Natural killer cell (primary cell): ENCODE measurements at regions not wholly inside any gene's neighbourhood (a gene's known extent, or its start where the extent isn't known, plus 50 kb on each side); places are given as distances from the start of the nearest gene placed in this dataset.
A peak's percentile ranks its signal among the peaks of the same experiment; 100 is the strongest.

Source experiments
- ATAC-seq, 3 donors: fragments of 150-1000 bp in 2 of 3; fragments of 200-7000 bp in 1 of 3; cut with Tn5 transposase; 1 replicate in 1 of 3; 2 replicates in 2 of 3; pipeline ENCODE4 v1.10.0; 2021; ENCODE audit warnings: mild to moderate bottlenecking in 2 of 3, moderate library complexity in 2 of 3
- DNase-seq, 2 donors: peaks; one replicate each; pipeline versions ENCODE4 v3.0.0 to v3.0.0-alpha.2; 2013 to 2021; ENCODE audit warnings: mixed read lengths in 1 of 2
- H3K27ac ChIP-seq: one replicate; pipeline ENCODE4 v1.5.1; 2013; ENCODE audit warnings: mild to moderate bottlenecking, low read length
- H3K27me3 ChIP-seq: one replicate; pipeline ENCODE4 v1.6.1; 2013; ENCODE audit warnings: low read length; ENCODE audit not compliant: control insufficient read depth, insufficient read depth
- H3K36me3 ChIP-seq: one replicate; pipeline ENCODE4 v1.6.1; 2013; ENCODE audit warnings: low read length; ENCODE audit not compliant: control insufficient read depth, insufficient read depth
- H3K4me1 ChIP-seq: one replicate; pipeline ENCODE4 v1.6.1; 2013; ENCODE audit warnings: low read length; ENCODE audit not compliant: control insufficient read depth, insufficient read depth
- H3K4me3 ChIP-seq: one replicate; pipeline ENCODE4 v1.5.1; 2013; ENCODE audit warnings: low read length
- H3K9me3 ChIP-seq: one replicate; pipeline ENCODE4 v1.6.1; 2013; ENCODE audit warnings: low read length; ENCODE audit not compliant: control insufficient read depth, insufficient read depth
- H3K27ac Mint-ChIP-seq, 2 donors: one replicate each; pipeline ENCODE4 v1.8.0; 2022; ENCODE audit warnings: mild to moderate bottlenecking in 2 of 2, mixed read lengths in 2 of 2, moderate library complexity in 1 of 2
- H3K27me3 Mint-ChIP-seq, 2 donors: one replicate each; pipeline ENCODE4 v1.8.0; 2022; ENCODE audit warnings: low read depth in 2 of 2, mixed read lengths in 2 of 2
- H3K36me3 Mint-ChIP-seq: one replicate; pipeline ENCODE4 v1.8.0; 2022; ENCODE audit warnings: mixed read lengths
- H3K4me1 Mint-ChIP-seq, 2 donors: one replicate each; pipeline ENCODE4 v1.8.0; 2022; ENCODE audit warnings: mixed read lengths in 2 of 2
- H3K4me3 Mint-ChIP-seq: one replicate; pipeline ENCODE4 v1.8.0; 2022; ENCODE audit warnings: mild to moderate bottlenecking, moderate library complexity, mixed read lengths
- H3K9me3 Mint-ChIP-seq, 2 donors: one replicate each; pipeline ENCODE4 v1.8.0; 2022; ENCODE audit warnings: mixed read lengths in 2 of 2
- CTCF ChIP-seq: fragments of 200-600 bp; IDR thresholded peaks from one replicate; pipeline ENCODE4 v1.8.0; 2022; ENCODE audit warnings: antibody characterized with exemption
- WGBS: methylation state at CpG from one replicate; pipeline ENCODE4 v1.1.7; 2013; ENCODE audit warnings: missing lambda C conversion rate; ENCODE audit not compliant: insufficient coverage; 5-methylcytosine and 5-hydroxymethylcytosine counted together
- intact Hi-C: fragments of 100-400 bp; cut with micrococcal nuclease; formaldehyde crosslinking; loops from one replicate; pipeline ENCODE4 v1.14.2; 2022

- no peak for ATAC-seq
Measured at GRCh38 chr4:149980121-149980682, 98.0 kb upstream of the DCLK2 start.

GRCh38 chr4:149980941-149981340, 97.3 kb upstream of the DCLK2 start:
- no peak overlapping the region for H3K4me3 ChIP-seq
- Mint-ChIP-seq H3K9me3 (no peaks in the 10 kb centered on the region), H3K27ac (no peak overlapping the region), H3K4me1 (no peaks in the 10 kb centered on the region), H3K4me3 (no peak overlapping the region), H3K27me3 (no peaks in the 10 kb centered on the region), H3K36me3 (no peaks in the 10 kb centered on the region)
- peak in 1 of 2 donors; percentile 67 for DNase-seq
- H3K27ac ChIP-seq = no peak overlapping the region
- no peaks in the 10 kb centered on the region for H3K27me3 ChIP-seq
- intact Hi-C loops = loop anchor here (1.0 kb wide), 1 partner anchor 886 kb away; no protein-coding TSS in a partner anchor
- no peaks in the 10 kb centered on the region for H3K4me1 ChIP-seq
- WGBS = 11% methylated on average over 5 of the region's 6 CpGs
- ATAC-seq = peak in 2 of 3 donors; percentile 58 to 73
- no peaks in the 10 kb centered on the region for H3K36me3 ChIP-seq
- peak; percentile 67 for TF ChIP-seq CTCF
- no peaks in the 10 kb centered on the region for H3K9me3 ChIP-seq

More at GRCh38 chr4:149980121-149980682, 98.0 kb upstream of the DCLK2 start:
- Mint-ChIP-seq H3K9me3 (no peaks in the 10 kb centered on the region), H3K27me3 (no peaks in the 10 kb centered on the region), H3K4me3 (no peak overlapping the region), H3K36me3 (no peaks in the 10 kb centered on the region), H3K27ac (no peak overlapping the region), H3K4me1 (no peaks in the 10 kb centered on the region)
- Histone ChIP-seq H3K9me3 (no peaks in the 10 kb centered on the region), H3K4me3 (no peak overlapping the region), H3K4me1 (no peaks in the 10 kb centered on the region), H3K36me3 (no peaks in the 10 kb centered on the region), H3K27ac (no peak overlapping the region), H3K27me3 (no peaks in the 10 kb centered on the region)
- intact Hi-C loops = no loop called here
- no peak for DNase-seq
- no peak for TF ChIP-seq CTCF
- 72% methylated on average over 7 of the region's 7 CpGs for WGBS

GRCh38 chr4:149983401-149983800, 94.8 kb upstream of the DCLK2 start:
- H3K36me3 ChIP-seq = no peaks in the 10 kb centered on the region
- Mint-ChIP-seq H3K36me3 (no peaks in the 10 kb centered on the region), H3K27ac (no peak overlapping the region), H3K4me1 (no peaks in the 10 kb centered on the region), H3K4me3 (no peak overlapping the region), H3K27me3 (no peaks in the 10 kb centered on the region), H3K9me3 (no peaks in the 10 kb centered on the region)
- no peak for TF ChIP-seq CTCF
- H3K27me3 ChIP-seq = no peaks in the 10 kb centered on the region
- no peak overlapping the region for H3K27ac ChIP-seq
- intact Hi-C loops = no loop called here
- no peaks in the 10 kb centered on the region for H3K9me3 ChIP-seq
- no peak for DNase-seq
- H3K4me3 ChIP-seq = no peak overlapping the region
- no peak for ATAC-seq
- H3K4me1 ChIP-seq = no peaks in the 10 kb centered on the region
- WGBS = 86% methylated on average over 1 of the region's 2 CpGs

GRCh38 chr4:149983931-149984330, 94.3 kb upstream of the DCLK2 start:
- Histone ChIP-seq H3K9me3 (no peaks in the 10 kb centered on the region), H3K4me3 (no peak overlapping the region), H3K36me3 (no peaks in the 10 kb centered on the region), H3K4me1 (no peaks in the 10 kb centered on the region), H3K27me3 (no peaks in the 10 kb centered on the region), H3K27ac (no peak overlapping the region)
- DNase-seq = no peak
- ATAC-seq = no peak
- intact Hi-C loops = no loop called here
- H3K27ac Mint-ChIP-seq = no peak overlapping the region
- H3K36me3 Mint-ChIP-seq = no peaks in the 10 kb centered on the region
- no peaks in the 10 kb centered on the region for H3K9me3 Mint-ChIP-seq
- H3K4me1 Mint-ChIP-seq = no peaks in the 10 kb centered on the region
- no peak for TF ChIP-seq CTCF
- H3K27me3 Mint-ChIP-seq = no peaks in the 10 kb centered on the region
- 98% methylated on average over 3 of the region's 3 CpGs for WGBS
- H3K4me3 Mint-ChIP-seq = no peak overlapping the region
